Mononuclear cell (primary cell): ENCODE measurements at regions not wholly inside any gene's neighbourhood (a gene's known extent, or its start where the extent isn't known, plus 50 kb on each side); places are given as distances from the start of the nearest gene placed in this dataset.

Experiments
- H3K27me3 ChIP-seq: 2 replicates; pipeline ENCODE4 v1.6.0; 2011; ENCODE audit warnings: low read length, control low read depth; ENCODE audit not compliant: insufficient read depth
- H3K4me1 ChIP-seq: 2 replicates; pipeline ENCODE4 v1.5.1; 2011; ENCODE audit warnings: mild to moderate bottlenecking, low read length, control low read depth; ENCODE audit not compliant: insufficient read depth
- H3K4me3 ChIP-seq: 2 replicates; pipeline ENCODE4 v1.5.1; 2011; ENCODE audit warnings: mild to moderate bottlenecking, low read length, moderate library complexity
- H3K9me3 ChIP-seq: 2 replicates; pipeline ENCODE4 v1.5.1; 2011; ENCODE audit warnings: low read depth, mild to moderate bottlenecking, control low read depth, low read length

DNA sequence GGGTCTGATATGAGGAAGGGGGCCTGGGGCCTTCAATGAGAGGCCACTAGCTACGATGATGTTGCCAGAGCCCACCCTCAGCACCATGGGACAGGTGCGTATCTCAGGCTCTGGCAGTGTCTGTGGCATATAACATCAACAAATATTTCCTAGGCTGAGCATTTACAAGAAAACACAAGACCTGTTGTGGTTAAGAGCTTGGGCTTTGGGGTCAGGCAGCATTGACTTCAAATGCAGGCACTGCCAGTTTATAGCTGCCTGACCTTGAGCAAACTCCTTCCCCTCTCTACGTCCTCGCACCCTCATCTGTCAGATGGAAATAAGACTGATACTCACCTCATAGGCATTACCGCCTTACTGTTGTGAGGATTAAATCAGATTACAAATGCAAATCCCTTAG lies 156.0 kb downstream of the KATNAL1 start:
- no peaks in the 10 kb centered on the region for H3K27me3 ChIP-seq
- no peak overlapping the region for H3K4me3 ChIP-seq
- H3K4me1 ChIP-seq = peaks cover 71% of the 10 kb centered on the region
- no peaks in the 10 kb centered on the region for H3K9me3 ChIP-seq

GRCh38 chr13:30149248-30149647 lies 158.1 kb downstream of the KATNAL1 start:
- Histone ChIP-seq H3K4me3 (no peak overlapping the region), H3K4me1 (peaks cover 75% of the 10 kb centered on the region), H3K27me3 (no peaks in the 10 kb centered on the region), H3K9me3 (no peaks in the 10 kb centered on the region)

DNA sequence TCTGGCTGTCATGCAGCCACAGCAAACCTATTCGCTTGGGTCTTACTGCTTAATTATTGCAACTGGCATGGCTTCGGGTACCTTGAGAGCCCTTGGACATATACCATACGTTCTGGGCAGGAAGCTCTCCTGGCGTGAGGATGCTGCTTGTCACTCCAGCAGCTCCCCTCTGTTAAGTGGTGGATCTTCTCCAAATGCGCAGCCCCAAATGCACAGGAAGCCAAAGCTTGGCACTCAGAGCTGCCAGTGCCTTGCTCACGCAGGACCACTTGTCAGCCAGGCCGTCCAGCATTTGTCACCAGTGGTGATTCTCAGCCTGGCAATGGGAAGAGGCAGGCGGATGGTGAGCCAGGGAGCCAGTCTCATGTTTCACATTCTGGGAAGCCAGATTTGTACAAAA lies 158.6 kb downstream of the KATNAL1 start:
- no peaks in the 10 kb centered on the region for H3K9me3 ChIP-seq
- H3K4me3 ChIP-seq = no peak overlapping the region

DNA sequence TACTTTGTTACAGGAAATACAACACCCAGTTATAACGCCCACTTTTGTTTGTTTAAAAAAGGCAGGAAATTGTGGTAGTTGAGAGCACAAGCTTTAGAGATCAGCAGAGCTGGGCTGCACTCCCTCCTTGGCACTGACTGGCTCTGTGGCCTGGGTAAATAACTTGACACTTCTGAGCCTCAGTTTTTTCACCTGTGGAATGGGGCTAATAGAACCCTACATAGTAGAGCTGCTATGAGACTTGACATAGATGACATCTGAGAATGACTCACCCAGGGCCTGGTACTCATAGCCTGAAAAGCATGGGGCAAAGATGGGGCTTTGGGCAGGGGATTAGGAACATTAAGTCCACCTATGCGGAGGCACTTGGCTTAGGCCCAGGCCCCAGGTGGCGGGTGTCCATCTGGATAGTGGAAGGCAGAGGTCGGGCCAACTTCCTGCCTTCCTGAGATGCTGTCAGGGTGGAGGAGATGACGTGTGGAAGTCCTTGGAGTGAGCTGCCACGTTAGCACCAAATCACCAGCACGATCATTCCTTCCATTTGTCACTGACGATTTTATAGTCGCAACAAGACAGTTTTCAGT lies 159.1 kb downstream of the KATNAL1 start:
- H3K4me3 ChIP-seq = no peak overlapping the region
- peaks cover 75% of the 10 kb centered on the region for H3K4me1 ChIP-seq
- H3K9me3 ChIP-seq = no peaks in the 10 kb centered on the region
- no peaks in the 10 kb centered on the region for H3K27me3 ChIP-seq

More for the DNA sequence above, 158.6 kb downstream of the KATNAL1 start:
- H3K27me3 ChIP-seq = no peaks in the 10 kb centered on the region
- peaks cover 75% of the 10 kb centered on the region for H3K4me1 ChIP-seq

DNA sequence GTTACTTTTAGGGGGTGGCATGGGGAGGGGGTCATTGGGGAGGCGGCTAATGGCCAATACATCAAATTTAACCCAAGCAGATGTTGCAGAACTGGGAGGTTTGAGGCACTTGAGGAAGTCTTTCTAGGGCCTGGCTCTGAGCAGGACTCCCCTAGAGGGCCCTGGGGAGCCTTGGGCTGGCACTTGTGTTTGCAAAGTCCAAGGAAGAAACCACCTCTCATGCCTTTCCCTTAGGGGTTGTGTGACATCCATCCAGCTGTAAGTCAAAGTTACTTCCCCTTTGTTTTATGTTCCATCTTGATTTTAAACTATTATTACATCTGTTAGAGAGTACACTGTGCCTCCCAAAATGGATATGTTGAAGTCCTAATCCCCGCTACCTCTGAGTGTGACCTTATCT lies 159.9 kb downstream of the KATNAL1 start:
- Histone ChIP-seq H3K4me1 (peaks cover 75% of the 10 kb centered on the region), H3K4me3 (no peak overlapping the region), H3K27me3 (no peaks in the 10 kb centered on the region), H3K9me3 (no peaks in the 10 kb centered on the region)

DNA sequence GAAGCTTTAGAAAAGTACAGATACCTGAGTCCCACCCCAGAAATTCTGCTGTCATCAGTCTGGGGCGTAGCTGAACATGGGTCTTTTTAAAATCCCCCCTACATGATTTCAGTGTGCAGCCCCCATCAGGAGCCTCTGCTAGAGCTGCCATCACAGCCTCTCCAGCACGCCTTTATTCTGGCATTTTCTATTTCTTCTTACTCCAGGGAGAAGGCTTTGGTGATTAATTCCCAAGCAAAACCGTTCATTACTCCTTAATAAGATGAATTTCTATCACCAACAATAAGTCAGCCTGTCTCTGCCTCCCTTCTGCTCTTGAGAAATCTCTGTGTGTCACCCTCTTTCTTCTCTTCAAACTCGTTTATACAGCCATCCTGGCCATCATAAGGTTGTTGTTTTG lies 160.3 kb downstream of the KATNAL1 start:
- Histone ChIP-seq H3K4me1 (peaks cover 75% of the 10 kb centered on the region), H3K27me3 (no peaks in the 10 kb centered on the region), H3K9me3 (no peaks in the 10 kb centered on the region), H3K4me3 (no peak overlapping the region)

DNA sequence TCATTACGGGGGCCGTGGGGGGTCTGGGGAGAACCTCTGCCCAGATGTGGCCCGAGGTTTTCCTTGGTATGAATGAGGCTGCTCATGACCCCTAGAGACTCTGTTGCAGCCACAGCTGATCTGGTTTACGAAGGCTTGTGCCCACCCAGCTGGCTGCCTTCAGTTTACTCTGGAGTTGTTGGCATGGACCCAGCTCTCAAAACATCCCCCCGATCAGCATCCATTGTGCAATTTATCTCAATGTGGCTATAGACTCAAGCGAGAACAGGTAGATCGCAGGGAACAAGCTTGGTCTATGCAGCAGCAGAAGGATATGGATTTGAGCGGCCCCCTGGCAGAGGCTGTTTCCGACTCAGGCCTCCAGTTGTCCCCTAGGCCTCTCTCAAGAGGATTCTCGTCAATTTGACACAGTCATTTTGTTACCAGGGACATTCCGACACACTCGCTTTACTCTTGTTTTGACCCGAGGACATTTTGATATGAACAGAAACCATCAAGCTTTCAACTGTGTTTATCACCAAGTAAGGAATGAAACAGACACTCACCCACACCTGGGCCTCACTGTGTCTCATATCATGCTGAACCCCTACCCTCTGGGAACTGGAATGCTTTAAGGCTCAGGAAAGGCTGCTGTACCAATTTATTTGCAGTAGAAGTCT lies 161.5 kb downstream of the KATNAL1 start:
- Histone ChIP-seq H3K9me3 (no peaks in the 10 kb centered on the region), H3K27me3 (no peaks in the 10 kb centered on the region), H3K4me3 (no peak overlapping the region), H3K4me1 (peaks cover 67% of the 10 kb centered on the region)

- H3K27me3 ChIP-seq = no peaks in the 10 kb centered on the region
- no peak overlapping the region for H3K4me3 ChIP-seq
- H3K4me1 ChIP-seq = peaks cover 47% of the 10 kb centered on the region
- H3K9me3 ChIP-seq = no peaks in the 10 kb centered on the region
Measured at GRCh38 chr13:30143666-30144400, 163.5 kb downstream of the KATNAL1 start.

DNA sequence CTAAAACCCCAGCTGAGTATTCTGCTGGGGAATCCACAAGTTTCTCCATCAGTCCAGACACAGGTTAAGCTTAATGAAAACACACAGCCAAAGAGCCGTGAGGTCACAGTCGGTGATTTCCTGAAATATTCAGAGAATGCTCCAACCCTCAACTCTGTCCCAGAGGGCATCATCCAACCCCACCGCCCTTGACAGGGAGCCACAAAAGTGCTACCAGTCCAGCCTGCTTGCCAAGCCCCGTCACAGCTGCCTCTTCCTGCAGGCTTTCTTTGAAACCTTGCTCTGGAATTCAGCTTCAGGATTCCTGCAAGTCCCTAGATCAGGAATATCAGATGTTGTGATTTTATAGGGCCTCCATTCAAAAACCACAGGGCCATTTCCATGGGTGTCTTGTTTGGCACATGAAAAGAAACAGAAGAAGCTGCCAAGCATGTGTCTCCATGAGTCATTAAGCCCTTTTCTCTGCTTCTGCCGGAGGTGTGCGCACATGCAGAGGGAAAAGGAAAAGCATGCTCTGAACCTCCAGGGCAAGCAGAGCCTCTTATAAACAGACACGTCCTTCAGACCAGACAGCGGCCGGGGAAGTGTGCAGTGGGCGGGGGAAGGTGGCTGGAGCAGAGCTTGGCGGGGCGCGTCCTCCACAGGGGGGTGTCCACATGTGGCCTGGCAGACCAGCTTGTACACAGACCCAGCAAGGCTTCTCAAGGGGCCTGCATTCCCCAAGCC lies 164.7 kb downstream of the KATNAL1 start:
- H3K27me3 ChIP-seq = no peaks in the 10 kb centered on the region
- peaks cover 36% of the 10 kb centered on the region for H3K4me1 ChIP-seq
- no peaks in the 10 kb centered on the region for H3K9me3 ChIP-seq
- no peak overlapping the region for H3K4me3 ChIP-seq

DNA sequence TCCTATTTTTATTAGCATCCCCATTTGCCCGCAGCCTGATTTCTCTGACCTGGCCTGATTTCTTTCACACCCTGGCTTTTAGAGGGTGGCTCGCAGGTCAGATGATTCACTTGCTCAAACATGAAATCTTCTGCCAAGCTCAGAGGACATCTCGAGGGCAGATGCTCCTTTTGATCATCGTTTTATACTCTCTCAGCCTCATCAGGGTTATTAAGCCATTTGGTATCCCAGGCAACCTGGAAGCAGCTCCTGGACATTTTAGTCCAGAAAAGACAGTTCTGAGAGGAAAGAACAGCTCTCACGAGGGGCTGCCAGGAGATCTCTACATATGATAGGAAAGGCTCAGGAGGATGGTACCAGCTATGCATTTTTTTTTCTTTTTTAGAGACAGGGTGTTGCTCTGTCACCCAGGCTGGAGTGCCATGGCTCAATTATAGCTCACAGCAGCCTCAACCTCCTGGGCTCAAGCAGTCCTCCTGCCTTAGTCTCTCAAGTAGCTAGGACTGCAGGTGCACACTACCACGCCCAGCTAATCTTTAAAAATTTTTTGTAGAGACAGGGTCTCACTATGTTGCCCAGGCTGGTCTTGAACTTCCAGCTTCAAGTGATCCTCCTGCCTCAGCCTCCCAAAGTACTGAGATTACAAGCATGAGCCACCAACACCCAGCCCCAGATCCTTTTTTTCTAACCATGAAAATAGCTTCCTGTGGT lies 165.4 kb downstream of the KATNAL1 start:
- Histone ChIP-seq H3K9me3 (no peaks in the 10 kb centered on the region), H3K4me1 (peaks cover 29% of the 10 kb centered on the region), H3K4me3 (no peak overlapping the region), H3K27me3 (no peaks in the 10 kb centered on the region)

DNA sequence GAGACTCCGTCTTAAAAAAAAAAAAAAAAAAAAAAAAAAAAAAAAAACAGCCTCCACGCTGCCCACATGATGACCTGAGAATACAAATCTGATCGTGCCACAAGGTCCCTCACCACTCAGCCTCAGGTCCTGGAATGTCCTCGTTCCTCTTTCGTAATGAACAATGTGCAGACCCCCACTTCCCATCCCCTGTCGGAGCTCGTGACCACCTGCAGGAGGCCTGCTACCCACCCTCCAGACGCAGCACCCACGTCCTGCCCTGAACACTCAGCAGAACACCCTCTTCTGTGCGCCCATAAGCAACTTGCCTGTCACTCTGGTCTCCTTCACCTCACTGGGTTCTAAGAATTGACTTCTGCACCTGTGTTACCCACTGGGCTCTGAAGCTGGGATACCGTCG lies 166.4 kb downstream of the KATNAL1 start:
- H3K9me3 ChIP-seq = no peaks in the 10 kb centered on the region
- no peaks in the 10 kb centered on the region for H3K27me3 ChIP-seq
- H3K4me3 ChIP-seq = no peak overlapping the region
- peaks cover 19% of the 10 kb centered on the region for H3K4me1 ChIP-seq

- H3K4me3 ChIP-seq = no peak overlapping the region
- H3K27me3 ChIP-seq = no peaks in the 10 kb centered on the region
- H3K4me1 ChIP-seq = peaks cover 15% of the 10 kb centered on the region
- H3K9me3 ChIP-seq = no peaks in the 10 kb centered on the region
Measured at GRCh38 chr13:30138511-30138910, 168.8 kb downstream of the KATNAL1 start.

DNA sequence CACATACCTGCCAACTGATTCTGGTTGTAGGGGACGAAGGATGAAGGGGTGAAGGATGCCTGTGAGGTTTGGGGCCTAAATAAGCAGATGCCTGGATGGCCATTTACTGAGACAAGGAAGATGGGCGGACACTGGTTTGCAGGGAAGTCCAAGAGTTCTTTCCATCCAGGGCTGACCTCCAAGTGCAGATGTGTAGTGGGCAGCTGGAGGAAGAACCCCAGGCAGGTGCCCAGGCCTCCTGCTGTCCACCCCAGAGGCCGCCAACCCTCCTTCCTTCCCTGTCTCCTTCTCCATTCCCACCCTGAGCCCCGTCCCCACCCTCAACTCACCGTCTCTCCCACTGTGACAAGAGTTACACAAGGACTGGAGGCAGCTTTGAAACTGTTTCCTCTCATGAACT lies 171.5 kb downstream of the KATNAL1 start:
- Histone ChIP-seq H3K27me3 (no peaks in the 10 kb centered on the region), H3K4me1 (peaks cover 7% of the 10 kb centered on the region), H3K9me3 (no peaks in the 10 kb centered on the region), H3K4me3 (no peak overlapping the region)

DNA sequence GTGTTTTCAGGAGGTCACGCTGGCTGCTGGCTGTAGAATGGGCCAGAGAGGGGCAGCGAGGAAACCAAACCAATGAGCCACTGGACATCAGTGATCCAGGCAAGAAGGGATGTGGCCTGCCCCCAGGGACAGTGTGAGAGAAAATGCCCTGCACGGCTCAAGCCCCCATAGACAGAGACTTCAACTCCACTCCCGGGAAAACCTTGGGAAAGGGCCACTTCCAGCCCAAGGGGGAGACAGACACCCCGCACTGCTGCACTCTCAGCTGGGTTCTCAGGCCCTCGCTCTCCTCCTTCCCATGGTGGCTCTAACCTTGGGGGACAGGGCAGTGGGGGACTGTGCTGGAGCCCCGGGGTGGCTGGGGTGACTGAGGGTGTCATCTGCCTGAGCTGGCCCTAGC lies 172.0 kb downstream of the KATNAL1 start:
- no peak overlapping the region for H3K4me3 ChIP-seq
- no peaks in the 10 kb centered on the region for H3K27me3 ChIP-seq
- peaks cover 7% of the 10 kb centered on the region for H3K4me1 ChIP-seq
- H3K9me3 ChIP-seq = no peaks in the 10 kb centered on the region

DNA sequence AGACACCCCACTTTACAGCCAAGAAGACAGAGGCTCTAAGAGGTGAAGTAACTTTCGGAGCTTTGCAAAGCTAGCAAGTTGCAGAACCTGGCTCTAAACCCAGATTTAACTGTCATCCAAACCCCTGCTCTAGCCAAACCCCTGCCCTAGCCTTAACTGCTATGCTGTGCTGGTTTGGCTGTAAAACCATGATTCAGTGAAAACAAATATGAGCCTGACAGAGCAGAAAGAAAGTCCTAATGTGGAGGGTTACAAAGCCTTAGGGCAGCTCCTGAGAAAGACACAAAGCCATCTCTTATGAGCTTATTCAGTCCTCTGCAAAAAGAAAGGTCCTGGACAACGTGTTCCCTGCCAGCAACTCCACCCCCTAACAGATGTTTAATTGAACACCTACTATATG lies 172.8 kb downstream of the KATNAL1 start:
- Histone ChIP-seq H3K9me3 (no peaks in the 10 kb centered on the region), H3K4me1 (peaks cover 7% of the 10 kb centered on the region), H3K27me3 (no peaks in the 10 kb centered on the region), H3K4me3 (no peak overlapping the region)
